Heart right ventricle (tissue), 16 donors: ENCODE measurements at regions not wholly inside any gene's neighbourhood (a gene's known extent, or its start where the extent isn't known, plus 50 kb on each side); places are given as distances from the start of the nearest gene placed in this dataset.

Experiments used
- ATAC-seq, 8 donors: fragments of 200-7000 bp; cut with Tn5 transposase; one replicate each; pipeline ENCODE4 v1.9.1; 2020; ENCODE audit warnings: mild to moderate bottlenecking in 8 of 8, moderate library complexity in 8 of 8, moderate number of reproducible peaks in 1 of 8
- DNase-seq, 2 donors: peaks; one replicate each; pipeline ENCODE4 v3.0.0-alpha.2; 2020
- H3K27ac ChIP-seq, 10 donors: fragments of 200-600 bp; sonication (generic) in 2 of 10; one replicate each; pipeline versions ENCODE4 v1.5.0 to v1.8.0; 2020 to 2022; ENCODE audit warnings: mild to moderate bottlenecking in 3 of 10
- H3K27me3 ChIP-seq, 7 donors: fragments of 200-600 bp; one replicate each; pipeline ENCODE4 v1.8.0; 2021 to 2022; ENCODE audit warnings: mild to moderate bottlenecking in 2 of 7
- H3K36me3 ChIP-seq, 9 donors: fragments of 200-600 bp; sonication (generic) in 1 of 9; one replicate each; pipeline versions ENCODE4 v1.5.0 to v1.8.0; 2020 to 2022; ENCODE audit warnings: mild to moderate bottlenecking in 2 of 9
- H3K4me1 ChIP-seq, 9 donors: fragments of 200-600 bp; sonication (generic) in 1 of 9; one replicate each; pipeline versions ENCODE4 v1.5.0 to v1.8.0; 2020 to 2022; ENCODE audit warnings: mild to moderate bottlenecking in 4 of 9
- H3K4me3 ChIP-seq, 10 donors: fragments of 200-600 bp; sonication (generic) in 2 of 10; one replicate each; pipeline versions ENCODE4 v1.5.0 to v1.8.0; 2020 to 2022; ENCODE audit warnings: mild to moderate bottlenecking in 7 of 10, moderate library complexity in 2 of 10
- H3K9me3 ChIP-seq, 11 donors: fragments of 200-600 bp in 10 of 11; sonication (generic) in 2 of 11; one replicate each; pipeline versions ENCODE4 v1.5.0 to v1.8.0; 2013 to 2022; ENCODE audit warnings: mild to moderate bottlenecking in 2 of 11, control low read depth in 1 of 11, moderate library complexity in 1 of 11
- CTCF ChIP-seq, 9 donors: fragments of 200-600 bp; sonication (generic) in 2 of 9; IDR thresholded peaks; one replicate each; pipeline versions ENCODE4 v1.5.0 to v1.8.0; 2021 to 2022; ENCODE audit warnings: antibody characterized with exemption in 9 of 9, mild to moderate bottlenecking in 5 of 9, moderate library complexity in 1 of 9
- WGBS, 2 donors: extraction: QIAGEN DNeasy Blood & Tissue Kit; methylation state at CpG; one replicate each; pipeline ENCODE4 v1.1.7; 2013; ENCODE audit warnings: inconsistent platforms in 1 of 2; 5-methylcytosine and 5-hydroxymethylcytosine counted together
- intact Hi-C, 10 donors: fragments of 100-400 bp; cut with DNase I; formaldehyde crosslinking; loops; one replicate each; pipeline versions ENCODE4 v1.11.1 to v1.14.2; 2022
- donor health status: Arrhythmogenic right ventricular cardiomyopathy.
- donor health status: ischemic (EF 13 %, LVEDD 7.1; RV severe dilation, severe dysfunction).
- donor health status: healthy with polysubstance abuse.
- donor health status: DM: no; HTN: yes; CAD: no.
- donor health status: DM: no; HTN: no; CAD: no.
- donor health status: ischemic (EF 25% LVEDD 6.9; RV normal size, moderate dysfunction).
- donor health status: ischemic (EF 25% LVEDD 5.7; RV mildly dilated, moderate dysfunction).
- donor health status: healthy.
- donor health status: DM: yes; HTN: yes; CAD: no.
- donor health status: Ischemic cardiomyopathy.
- donor health status: ischemic (EF 35%, LVEDD 5.7; RV mildly dilated, moderate dysfunction).
- donor health status: nonischemic (EF 11% LVEDD 7.7; RV severe dilation, severe dysfunction).
- donor health status: DM: yes; HTN: yes; CAD: no.
- donor health status: PGD.
- donor health status: ischemic (EF 29% LVEDD 5.4; RV normal size, mild dysfunction).
- donor health status: nonischemic (EF 23%, LVEDD 6.1; RV moderate dilation, normal function).

DNA sequence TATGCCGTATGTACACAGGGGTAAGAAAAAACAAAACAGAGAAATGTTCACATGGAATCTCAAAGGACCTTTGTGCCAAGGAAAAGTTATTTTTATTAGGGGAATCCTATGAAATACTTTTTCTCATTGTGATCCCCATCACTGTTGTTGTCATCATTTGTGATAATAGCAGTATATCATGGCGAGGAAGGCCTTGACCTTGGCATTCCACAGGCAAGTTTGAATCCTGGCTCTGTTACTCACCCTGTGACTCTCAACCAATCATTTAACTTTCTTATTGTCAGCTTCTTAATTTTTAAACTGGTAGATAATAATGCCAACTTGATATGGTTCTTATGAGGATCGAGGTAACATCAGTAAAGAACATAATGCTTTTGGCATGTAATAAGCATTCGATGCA lies 142.2 kb upstream of the DDHD1 start:
- Histone ChIP-seq H3K27ac (no peak overlapping the region), H3K36me3 (no peaks in the 10 kb centered on the region), H3K9me3 (no peaks in the 10 kb centered on the region), H3K4me3 (no peak overlapping the region), H3K27me3 (no peaks in the 10 kb centered on the region), H3K4me1 (no peaks in the 10 kb centered on the region)
- DNase-seq (no peak), ATAC-seq (no peak)
- TF ChIP-seq CTCF (IDR thresholded peaks at IDR 0.05), result no peak
- 81 to 85% methylated on average over 4 of the region's 4 CpGs for WGBS, 2 donors
- intact Hi-C loops, result loop anchor here in 7 of 10 donors (5.0 to 10.0 kb wide), 4 partner anchors 131 to 1052 kb away; no protein-coding TSS in a partner anchor

DNA sequence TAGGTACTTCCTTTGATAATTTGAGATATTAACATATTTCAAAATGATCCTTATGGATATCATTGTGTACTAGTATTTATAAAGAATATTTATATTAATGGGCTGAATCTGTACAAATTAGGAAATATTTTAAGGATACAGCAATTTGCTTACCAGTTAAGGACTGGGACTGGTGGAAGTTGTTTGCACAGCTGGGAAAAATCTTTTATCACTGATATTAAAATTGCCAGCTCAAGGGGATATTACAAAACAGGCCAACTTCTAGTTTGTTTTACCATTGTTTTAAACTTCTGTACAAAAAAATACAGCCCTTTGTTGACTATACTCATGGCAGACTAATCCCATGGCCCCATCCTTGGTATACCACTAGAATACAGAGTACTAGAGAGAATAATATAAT lies 133.2 kb upstream of the DDHD1 start:
- H3K4me3 ChIP-seq, result no peak overlapping the region
- ATAC-seq (no peak), DNase-seq (no peak)
- no peaks in the 10 kb centered on the region for H3K4me1 ChIP-seq
- intact Hi-C loops, result no loop called here
- no peak overlapping the region for H3K27ac ChIP-seq
- no peaks in the 10 kb centered on the region for H3K36me3 ChIP-seq
- TF ChIP-seq CTCF (IDR thresholded peaks at IDR 0.05), result no peak
- no peaks in the 10 kb centered on the region for H3K27me3 ChIP-seq
- peaks cover 0 to 27% (median 10%) of the 10 kb centered on the region in 11 donors for H3K9me3 ChIP-seq

GRCh38 chr14:53285821-53286220 lies 132.7 kb upstream of the DDHD1 start:
- WGBS, 2 donors, result 72 to 79% methylated on average over 4 of the region's 4 CpGs
- peak in 1 of 9 donors; percentile 7 for TF ChIP-seq CTCF (IDR thresholded peaks at IDR 0.05)
- intact Hi-C loops, result no loop called here

DNA sequence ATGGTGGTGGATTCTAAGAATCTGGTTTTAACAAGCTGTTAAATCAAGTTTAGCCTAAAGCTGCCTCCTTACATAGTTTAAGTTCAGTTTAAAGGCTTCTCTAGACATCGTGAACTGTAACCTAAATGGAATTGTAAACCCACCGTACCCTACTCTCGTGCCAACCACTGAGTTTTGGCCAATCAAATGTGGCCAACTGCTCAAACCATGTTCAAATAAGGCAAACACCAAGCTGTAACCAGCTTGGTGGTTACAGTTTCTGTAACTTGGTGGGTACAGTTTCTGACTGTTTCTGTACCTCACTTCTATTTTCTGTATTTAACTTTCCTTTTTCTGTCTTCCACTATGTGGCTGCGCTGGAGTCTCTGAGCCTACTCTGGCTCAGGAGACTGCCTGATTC lies 131.9 kb upstream of the DDHD1 start:
- 91 to 98% methylated on average over 4 of the region's 4 CpGs for WGBS, 2 donors
- no peak for TF ChIP-seq CTCF (IDR thresholded peaks at IDR 0.05)

More at GRCh38 chr14:53285821-53286220, 132.7 kb upstream of the DDHD1 start:
- no peak for DNase-seq
- H3K27me3 ChIP-seq, result no peaks in the 10 kb centered on the region
- no peak overlapping the region for H3K27ac ChIP-seq
- no peaks in the 10 kb centered on the region for H3K4me1 ChIP-seq
- H3K4me3 ChIP-seq, result no peak overlapping the region
- H3K9me3 ChIP-seq, result peaks cover 0 to 32% (median 14%) of the 10 kb centered on the region in 11 donors
- H3K36me3 ChIP-seq, result no peaks in the 10 kb centered on the region
- no peak for ATAC-seq

More for the DNA sequence above, 131.9 kb upstream of the DDHD1 start:
- intact Hi-C loops, result no loop called here
- H3K27me3 ChIP-seq, result no peaks in the 10 kb centered on the region
- H3K4me1 ChIP-seq, result no peaks in the 10 kb centered on the region
- DNase-seq, result no peak
- no peak overlapping the region for H3K27ac ChIP-seq
- no peak for ATAC-seq
- H3K9me3 ChIP-seq, result peaks cover 0 to 37% (median 22%) of the 10 kb centered on the region in 11 donors
- H3K36me3 ChIP-seq, result no peaks in the 10 kb centered on the region
- H3K4me3 ChIP-seq, result no peak overlapping the region
